ENCODE measurements at regions not wholly inside any gene's neighbourhood (a gene's known extent, or its start where the extent isn't known, plus 50 kb on each side); places are given as distances from the start of the nearest gene placed in this dataset.

DNA sequence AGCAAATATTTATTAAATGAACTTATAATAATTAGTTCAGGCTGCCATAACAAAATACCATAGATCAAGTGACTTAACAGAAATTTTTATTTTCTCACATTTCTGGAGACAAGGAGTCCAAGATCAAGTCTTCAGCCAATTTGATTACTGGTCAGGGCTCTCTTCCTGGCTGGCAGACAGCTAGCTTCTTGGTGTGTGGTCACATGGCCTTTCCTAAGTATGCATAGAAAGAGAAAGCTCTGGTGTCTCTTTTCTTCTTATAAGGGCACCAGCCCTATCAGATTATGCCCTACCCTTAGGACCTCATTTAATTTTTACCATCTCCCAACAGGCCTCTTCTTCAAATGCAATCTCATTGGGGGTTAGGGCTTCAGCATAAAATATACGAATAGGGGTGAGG is 438.5 kb upstream of the INTU start:
- TF ChIP-seq MBNL3 (CRISPR knock-in tag; conservative IDR thresholded peaks at IDR 0.05) (no peak), KLF13 (CRISPR knock-in tag; IDR thresholded peaks at IDR 0.05) (no peak), NR2C2 (CRISPR knock-in tag; IDR thresholded peaks at IDR 0.05; ENCODE audit: borderline replicate concordance) (no peak), MEF2D (CRISPR knock-in tag; IDR thresholded peaks at IDR 0.05) (no peak), ZSCAN30 (CRISPR knock-in tag; IDR thresholded peaks at IDR 0.05) (no peak), KAT2B (IDR thresholded peaks at IDR 0.05; ENCODE audit: borderline replicate concordance, low read depth, low read length) (no peak), TSC22D2 (CRISPR knock-in tag; IDR thresholded peaks at IDR 0.05; ENCODE audit: borderline replicate concordance) (no peak), TCF7L2 (IDR thresholded peaks at IDR 0.05; ENCODE audit: low read depth, low read length) (no peak), PHF8 (CRISPR knock-in tag; IDR thresholded peaks at IDR 0.05) (no peak), U2AF2 (IDR thresholded peaks at IDR 0.05; ENCODE audit: low read depth, low read length) (no peak)
- TF ChIP-seq, protein P1, sequence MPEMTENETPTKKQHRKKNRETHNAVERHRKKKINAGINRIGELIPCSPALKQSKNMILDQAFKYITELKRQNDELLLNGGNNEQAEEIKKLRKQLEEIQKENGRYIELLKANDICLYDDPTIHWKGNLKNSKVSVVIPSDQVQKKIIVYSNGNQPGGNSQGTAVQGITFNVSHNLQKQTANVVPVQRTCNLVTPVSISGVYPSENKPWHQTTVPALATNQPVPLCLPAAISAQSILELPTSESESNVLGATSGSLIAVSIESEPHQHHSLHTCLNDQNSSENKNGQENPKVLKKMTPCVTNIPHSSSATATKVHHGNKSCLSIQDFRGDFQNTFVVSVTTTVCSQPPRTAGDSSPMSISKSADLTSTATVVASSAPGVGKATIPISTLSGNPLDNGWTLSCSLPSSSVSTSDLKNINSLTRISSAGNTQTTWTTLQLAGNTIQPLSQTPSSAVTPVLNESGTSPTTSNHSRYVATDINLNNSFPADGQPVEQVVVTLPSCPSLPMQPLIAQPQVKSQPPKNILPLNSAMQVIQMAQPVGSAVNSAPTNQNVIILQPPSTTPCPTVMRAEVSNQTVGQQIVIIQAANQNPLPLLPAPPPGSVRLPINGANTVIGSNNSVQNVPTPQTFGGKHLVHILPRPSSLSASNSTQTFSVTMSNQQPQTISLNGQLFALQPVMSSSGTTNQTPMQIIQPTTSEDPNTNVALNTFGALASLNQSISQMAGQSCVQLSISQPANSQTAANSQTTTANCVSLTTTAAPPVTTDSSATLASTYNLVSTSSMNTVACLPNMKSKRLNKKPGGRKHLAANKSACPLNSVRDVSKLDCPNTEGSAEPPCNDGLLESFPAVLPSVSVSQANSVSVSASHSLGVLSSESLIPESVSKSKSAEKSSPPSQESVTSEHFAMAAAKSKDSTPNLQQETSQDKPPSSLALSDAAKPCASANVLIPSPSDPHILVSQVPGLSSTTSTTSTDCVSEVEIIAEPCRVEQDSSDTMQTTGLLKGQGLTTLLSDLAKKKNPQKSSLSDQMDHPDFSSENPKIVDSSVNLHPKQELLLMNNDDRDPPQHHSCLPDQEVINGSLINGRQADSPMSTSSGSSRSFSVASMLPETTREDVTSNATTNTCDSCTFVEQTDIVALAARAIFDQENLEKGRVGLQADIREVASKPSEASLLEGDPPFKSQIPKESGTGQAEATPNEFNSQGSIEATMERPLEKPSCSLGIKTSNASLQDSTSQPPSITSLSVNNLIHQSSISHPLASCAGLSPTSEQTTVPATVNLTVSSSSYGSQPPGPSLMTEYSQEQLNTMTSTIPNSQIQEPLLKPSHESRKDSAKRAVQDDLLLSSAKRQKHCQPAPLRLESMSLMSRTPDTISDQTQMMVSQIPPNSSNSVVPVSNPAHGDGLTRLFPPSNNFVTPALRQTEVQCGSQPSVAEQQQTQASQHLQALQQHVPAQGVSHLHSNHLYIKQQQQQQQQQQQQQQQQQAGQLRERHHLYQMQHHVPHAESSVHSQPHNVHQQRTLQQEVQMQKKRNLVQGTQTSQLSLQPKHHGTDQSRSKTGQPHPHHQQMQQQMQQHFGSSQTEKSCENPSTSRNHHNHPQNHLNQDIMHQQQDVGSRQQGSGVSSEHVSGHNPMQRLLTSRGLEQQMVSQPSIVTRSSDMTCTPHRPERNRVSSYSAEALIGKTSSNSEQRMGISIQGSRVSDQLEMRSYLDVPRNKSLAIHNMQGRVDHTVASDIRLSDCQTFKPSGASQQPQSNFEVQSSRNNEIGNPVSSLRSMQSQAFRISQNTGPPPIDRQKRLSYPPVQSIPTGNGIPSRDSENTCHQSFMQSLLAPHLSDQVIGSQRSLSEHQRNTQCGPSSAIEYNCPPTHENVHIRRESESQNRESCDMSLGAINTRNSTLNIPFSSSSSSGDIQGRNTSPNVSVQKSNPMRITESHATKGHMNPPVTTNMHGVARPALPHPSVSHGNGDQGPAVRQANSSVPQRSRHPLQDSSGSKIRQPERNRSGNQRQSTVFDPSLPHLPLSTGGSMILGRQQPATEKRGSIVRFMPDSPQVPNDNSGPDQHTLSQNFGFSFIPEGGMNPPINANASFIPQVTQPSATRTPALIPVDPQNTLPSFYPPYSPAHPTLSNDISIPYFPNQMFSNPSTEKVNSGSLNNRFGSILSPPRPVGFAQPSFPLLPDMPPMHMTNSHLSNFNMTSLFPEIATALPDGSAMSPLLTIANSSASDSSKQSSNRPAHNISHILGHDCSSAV (CRISPR knock-in tag; IDR thresholded peaks at IDR 0.05; ENCODE audit: borderline replicate concordance): no peak
- TF ChIP-seq, protein P2, sequence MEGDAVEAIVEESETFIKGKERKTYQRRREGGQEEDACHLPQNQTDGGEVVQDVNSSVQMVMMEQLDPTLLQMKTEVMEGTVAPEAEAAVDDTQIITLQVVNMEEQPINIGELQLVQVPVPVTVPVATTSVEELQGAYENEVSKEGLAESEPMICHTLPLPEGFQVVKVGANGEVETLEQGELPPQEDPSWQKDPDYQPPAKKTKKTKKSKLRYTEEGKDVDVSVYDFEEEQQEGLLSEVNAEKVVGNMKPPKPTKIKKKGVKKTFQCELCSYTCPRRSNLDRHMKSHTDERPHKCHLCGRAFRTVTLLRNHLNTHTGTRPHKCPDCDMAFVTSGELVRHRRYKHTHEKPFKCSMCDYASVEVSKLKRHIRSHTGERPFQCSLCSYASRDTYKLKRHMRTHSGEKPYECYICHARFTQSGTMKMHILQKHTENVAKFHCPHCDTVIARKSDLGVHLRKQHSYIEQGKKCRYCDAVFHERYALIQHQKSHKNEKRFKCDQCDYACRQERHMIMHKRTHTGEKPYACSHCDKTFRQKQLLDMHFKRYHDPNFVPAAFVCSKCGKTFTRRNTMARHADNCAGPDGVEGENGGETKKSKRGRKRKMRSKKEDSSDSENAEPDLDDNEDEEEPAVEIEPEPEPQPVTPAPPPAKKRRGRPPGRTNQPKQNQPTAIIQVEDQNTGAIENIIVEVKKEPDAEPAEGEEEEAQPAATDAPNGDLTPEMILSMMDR (CRISPR knock-in tag; IDR thresholded peaks at IDR 0.05): no peak
